Astrocyte of the spinal cord (primary cell): ENCODE measurements at regions not wholly inside any gene's neighbourhood (a gene's known extent, or its start where the extent isn't known, plus 50 kb on each side); places are given as distances from the start of the nearest gene placed in this dataset.
A peak's percentile ranks its signal among the peaks of the same experiment; 100 is the strongest.
"Not testable (repeated sequence)": the region's sequence is repeated elsewhere in the genome, so short reads cannot be mapped to it uniquely, and the experiment has no call there.

ENCODE experiments used
- DNase-seq: peaks from one replicate; pipeline ENCODE4 v3.0.0; 2011; ENCODE audit warnings: low read depth, low spot score
- H3K4me3 ChIP-seq: 2 replicates; pipeline ENCODE4 v1.5.1; 2011; ENCODE audit warnings: low read depth, mild to moderate bottlenecking, low read length, moderate library complexity
- CTCF ChIP-seq: IDR thresholded peaks from 2 replicates; pipeline ENCODE4 v1.5.1; 2012; ENCODE audit warnings: low read depth, mild to moderate bottlenecking, low read length, inconsistent platforms
- in situ Hi-C: cut with HindIII; loops from 2 replicates; pipeline ENCODE4 v1.10.0; 2017; ENCODE audit warnings: low sequenced_read_pairs

- in situ Hi-C loops = no loop called here
- H3K4me3 ChIP-seq = no peak overlapping the region
- TF ChIP-seq CTCF = no peak
- DNase-seq = no peak
Measured at GRCh38 chr12:68482660-68483059, 128.0 kb upstream of the RAP1B start.

- in situ Hi-C loops = no loop called here
- DNase-seq = peak; percentile 18
- TF ChIP-seq CTCF = no peak
Measured at GRCh38 chr12:68483592-68484383, 126.9 kb upstream of the RAP1B start.

GRCh38 chr12:68484578-68484977, 126.1 kb upstream of the RAP1B start:
- H3K4me3 ChIP-seq, DNase-seq, in situ Hi-C loops: not testable (repeated sequence)

More at GRCh38 chr12:68483592-68484383, 126.9 kb upstream of the RAP1B start:
- H3K4me3 ChIP-seq = no peak overlapping the region

GRCh38 chr12:68486449-68486848, 124.2 kb upstream of the RAP1B start:
- H3K4me3 ChIP-seq, in situ Hi-C loops, DNase-seq: not testable (repeated sequence)

- in situ Hi-C loops = no loop called here
- H3K4me3 ChIP-seq = no peak overlapping the region
- DNase-seq = no peak
- no peak for TF ChIP-seq CTCF
Measured at GRCh38 chr12:68487721-68488309, 122.9 kb upstream of the RAP1B start.

GRCh38 chr12:68489273-68489672, 121.4 kb upstream of the RAP1B start:
- DNase-seq = no peak
- TF ChIP-seq CTCF = no peak
- in situ Hi-C loops = no loop called here
- H3K4me3 ChIP-seq = no peak overlapping the region

- no peak for DNase-seq
- TF ChIP-seq CTCF = no peak
- in situ Hi-C loops = no loop called here
- no peak overlapping the region for H3K4me3 ChIP-seq
Measured at GRCh38 chr12:68490476-68490875, 120.2 kb upstream of the RAP1B start.
